GM13977 (cell line): ENCODE measurements at regions not wholly inside any gene's neighbourhood (a gene's known extent, or its start where the extent isn't known, plus 50 kb on each side); places are given as distances from the start of the nearest gene placed in this dataset.
A peak's percentile ranks its signal among the peaks of the same experiment; 100 is the strongest.
"Not testable (repeated sequence)": the region's sequence is repeated elsewhere in the genome, so short reads cannot be mapped to it uniquely, and the experiment has no call there.

Experiments
- DNase-seq: peaks from one replicate; pipeline ENCODE4 v3.0.0; 2012; ENCODE audit warnings: low spot score
- in situ Hi-C: fragments of 300-500 bp; cut with MboI; formaldehyde crosslinking; loops from one replicate; pipeline ENCODE4 v1.12.0; 2022; ENCODE audit warnings: low sequenced_read_pairs, low pct_unique_long_range_greater_than_20kb, mixed read lengths, inconsistent platforms; ENCODE audit not compliant: unreplicated experiment
- TF ChIP-seq, protein P1 (sequence below): IDR thresholded peaks from 2 replicates; pipeline ENCODE4 v1.5.1; 2012; ENCODE audit warnings: mild to moderate bottlenecking, control low read depth; ENCODE audit not compliant: insufficient read depth; ENCODE audit errors: extremely low read depth, missing control alignments

DNA sequence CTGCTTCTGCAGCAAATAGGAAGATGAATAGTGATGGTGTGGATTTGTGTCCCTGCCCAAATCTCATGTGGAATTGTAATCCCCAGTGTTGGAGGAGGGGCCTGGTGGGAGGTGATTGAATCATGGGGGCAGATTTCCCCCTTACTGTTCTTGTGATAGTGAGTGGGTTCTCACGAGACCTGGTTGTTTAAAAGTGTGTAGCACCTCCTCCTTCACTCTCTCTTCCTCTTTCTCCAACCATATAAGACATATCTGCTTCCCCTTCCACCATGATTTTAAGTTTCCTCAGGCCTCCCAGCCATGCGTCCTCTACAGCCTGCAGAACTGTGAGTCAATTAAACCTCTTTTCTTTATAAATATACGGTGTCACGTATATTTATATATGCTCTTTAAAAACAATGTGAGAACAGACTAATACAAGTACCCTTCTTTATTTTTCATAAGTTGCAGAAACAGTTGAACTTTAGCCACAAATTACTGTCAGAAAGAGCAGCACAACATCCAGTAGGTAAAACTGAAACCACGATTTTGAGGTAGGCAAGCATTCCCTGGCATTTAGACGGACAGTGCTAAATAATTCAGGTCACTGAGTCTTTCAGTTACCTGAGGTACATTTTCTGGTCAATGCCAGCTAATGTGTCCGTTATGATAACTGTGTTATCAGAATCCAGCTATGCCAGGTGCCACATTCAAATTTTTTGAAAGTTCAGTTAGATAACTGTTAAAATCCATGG is 79.3 kb upstream of the SPEF2 start:
- TF ChIP-seq, protein P1, sequence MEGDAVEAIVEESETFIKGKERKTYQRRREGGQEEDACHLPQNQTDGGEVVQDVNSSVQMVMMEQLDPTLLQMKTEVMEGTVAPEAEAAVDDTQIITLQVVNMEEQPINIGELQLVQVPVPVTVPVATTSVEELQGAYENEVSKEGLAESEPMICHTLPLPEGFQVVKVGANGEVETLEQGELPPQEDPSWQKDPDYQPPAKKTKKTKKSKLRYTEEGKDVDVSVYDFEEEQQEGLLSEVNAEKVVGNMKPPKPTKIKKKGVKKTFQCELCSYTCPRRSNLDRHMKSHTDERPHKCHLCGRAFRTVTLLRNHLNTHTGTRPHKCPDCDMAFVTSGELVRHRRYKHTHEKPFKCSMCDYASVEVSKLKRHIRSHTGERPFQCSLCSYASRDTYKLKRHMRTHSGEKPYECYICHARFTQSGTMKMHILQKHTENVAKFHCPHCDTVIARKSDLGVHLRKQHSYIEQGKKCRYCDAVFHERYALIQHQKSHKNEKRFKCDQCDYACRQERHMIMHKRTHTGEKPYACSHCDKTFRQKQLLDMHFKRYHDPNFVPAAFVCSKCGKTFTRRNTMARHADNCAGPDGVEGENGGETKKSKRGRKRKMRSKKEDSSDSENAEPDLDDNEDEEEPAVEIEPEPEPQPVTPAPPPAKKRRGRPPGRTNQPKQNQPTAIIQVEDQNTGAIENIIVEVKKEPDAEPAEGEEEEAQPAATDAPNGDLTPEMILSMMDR, result no peak
- in situ Hi-C loops, result no loop called here

DNA sequence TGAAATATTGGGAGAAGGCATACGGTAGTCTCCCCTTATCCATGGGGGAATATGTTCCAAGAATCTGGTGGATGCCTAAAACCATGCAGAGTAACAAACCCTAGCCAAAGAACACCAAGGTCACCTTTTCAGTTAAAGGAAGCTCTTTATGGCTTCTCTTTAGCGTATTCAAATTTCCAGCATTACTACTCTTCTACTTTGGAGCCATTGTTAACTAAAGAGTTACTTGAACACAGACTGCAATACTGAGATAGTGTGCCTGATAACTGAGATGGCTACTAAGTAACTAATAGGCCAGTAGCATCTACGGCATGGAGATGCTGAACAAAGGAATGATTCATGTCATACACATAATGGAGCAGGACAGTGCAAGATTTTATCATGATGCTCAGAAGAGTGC is 84.5 kb upstream of the SPEF2 start:
- in situ Hi-C loops, result no loop called here
- TF ChIP-seq, protein P1, result no peak
- no peak for DNase-seq

More for the DNA sequence above, 79.3 kb upstream of the SPEF2 start:
- DNase-seq, result no peak

DNA sequence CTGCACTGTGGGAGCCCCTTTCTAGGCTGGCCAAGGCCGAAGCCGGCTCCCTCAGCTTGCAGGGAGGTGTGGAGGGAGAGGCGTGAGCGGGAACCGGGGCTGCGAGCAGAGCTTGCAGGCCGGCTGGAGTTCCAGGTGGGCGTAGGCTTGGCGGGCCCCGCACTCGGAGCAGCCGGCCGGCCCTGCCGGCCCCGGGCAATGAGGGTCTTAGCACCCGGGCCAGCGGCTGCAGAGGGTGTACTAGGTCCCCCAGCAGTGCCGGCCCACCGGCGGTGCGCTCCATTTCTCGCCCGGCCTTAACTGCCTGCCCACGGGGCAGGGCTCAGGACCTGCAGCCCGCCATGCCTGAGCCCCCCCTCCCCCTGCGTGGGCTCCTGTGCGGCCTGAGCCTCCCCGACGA is 86.1 kb upstream of the SPEF2 start:
- DNase-seq, in situ Hi-C loops: not testable (repeated sequence)

DNA sequence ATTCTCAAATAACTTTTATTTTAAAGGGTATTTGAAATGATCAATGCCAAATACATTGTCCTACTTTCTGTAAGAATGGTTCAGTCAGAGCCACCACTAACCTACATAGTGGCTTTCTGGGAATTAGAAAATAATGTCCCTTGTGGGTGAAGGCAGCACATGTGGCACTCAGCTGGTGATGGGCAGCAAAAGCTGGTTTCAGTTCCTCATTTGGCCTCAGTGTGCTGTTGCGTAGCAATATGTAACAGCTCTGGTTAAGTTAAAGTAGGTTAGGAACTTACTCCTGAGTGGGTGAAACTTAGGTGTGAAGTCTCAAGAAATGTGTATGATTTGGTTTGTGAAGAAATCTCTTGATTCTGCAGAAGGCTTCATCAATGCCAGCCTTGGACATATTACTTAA is 99.6 kb upstream of the SPEF2 start:
- in situ Hi-C loops, result no loop called here
- peak; percentile 53 for DNase-seq

DNA sequence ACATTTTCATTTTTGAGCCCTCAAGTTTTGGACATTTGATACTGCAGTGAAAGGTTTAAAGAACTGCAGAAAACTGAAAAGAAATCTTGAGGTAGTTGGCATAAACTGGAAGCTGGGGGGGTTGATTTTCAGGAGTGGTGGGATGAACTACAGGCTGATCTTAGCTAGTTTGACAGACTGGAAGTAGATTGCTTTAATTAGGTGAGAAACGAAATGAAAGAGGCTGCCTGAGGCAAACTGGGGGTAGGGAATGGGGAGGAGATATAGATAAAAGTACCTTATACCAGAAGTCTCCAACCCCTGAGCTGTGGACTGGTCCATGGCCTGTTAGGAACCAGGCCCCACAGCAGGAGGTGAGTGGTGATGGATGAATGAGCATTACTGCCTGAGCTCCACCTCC is 101.4 kb upstream of the SPEF2 start:
- DNase-seq, result no peak
- TF ChIP-seq, protein P1, result no peak
- in situ Hi-C loops, result no loop called here

More for the DNA sequence above, 99.6 kb upstream of the SPEF2 start:
- TF ChIP-seq, protein P1, result no peak

DNA sequence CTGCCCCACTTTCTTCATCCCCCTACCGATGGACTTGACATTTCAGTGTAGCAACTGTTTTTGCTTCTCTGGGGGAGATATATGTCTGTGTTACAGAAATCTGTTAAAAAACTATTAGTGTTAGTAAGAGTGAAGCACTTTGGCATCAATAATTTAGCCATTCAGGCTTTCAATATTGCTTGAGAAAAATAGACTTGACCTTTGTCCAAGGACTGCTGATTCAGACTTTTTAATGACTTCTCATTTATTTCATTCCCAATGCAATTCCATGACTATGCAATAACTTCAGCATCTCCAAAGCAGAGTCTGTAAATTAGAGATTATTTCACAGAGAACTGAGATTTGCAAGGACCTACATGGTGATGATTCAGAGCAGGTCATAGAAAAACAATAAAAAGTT is 104.1 kb upstream of the SPEF2 start:
- DNase-seq, result no peak
- TF ChIP-seq, protein P1, result no peak
- in situ Hi-C loops, result no loop called here

DNA sequence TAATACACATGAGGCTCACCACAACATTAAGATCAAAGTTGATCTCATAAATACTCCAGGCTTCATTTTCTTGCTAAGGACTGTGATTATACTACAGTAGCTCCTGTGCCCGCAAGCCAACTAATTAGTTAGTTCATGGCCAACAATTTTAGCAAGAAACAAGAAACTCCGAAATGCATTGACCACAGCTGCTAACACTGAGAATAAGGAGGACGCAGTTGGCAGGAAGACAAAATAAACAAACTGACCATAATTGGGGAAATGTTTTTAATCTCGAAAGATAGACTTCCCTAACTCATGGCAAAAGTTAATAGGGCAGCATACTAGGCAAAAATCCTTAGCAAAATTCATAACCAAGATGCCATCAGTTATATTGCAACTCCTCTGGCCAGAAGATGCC is 115.5 kb upstream of the SPEF2 start:
- TF ChIP-seq, protein P1, result no peak
- DNase-seq, result no peak
- in situ Hi-C loops, result no loop called here
